GM19397 (cell line): ENCODE measurements at regions not wholly inside any gene's neighbourhood (a gene's known extent, or its start where the extent isn't known, plus 50 kb on each side); places are given as distances from the start of the nearest gene placed in this dataset.
"Not testable (repeated sequence)": the region's sequence is repeated elsewhere in the genome, so short reads cannot be mapped to it uniquely, and the experiment has no call there.

Experiments
- ATAC-seq: cut with Tn5 transposase; IDR thresholded peaks from one replicate; pipeline ENCODE4 v1.9.1; 2021; ENCODE audit warnings: mild to moderate bottlenecking, moderate library complexity; ENCODE audit not compliant: unreplicated experiment

DNA sequence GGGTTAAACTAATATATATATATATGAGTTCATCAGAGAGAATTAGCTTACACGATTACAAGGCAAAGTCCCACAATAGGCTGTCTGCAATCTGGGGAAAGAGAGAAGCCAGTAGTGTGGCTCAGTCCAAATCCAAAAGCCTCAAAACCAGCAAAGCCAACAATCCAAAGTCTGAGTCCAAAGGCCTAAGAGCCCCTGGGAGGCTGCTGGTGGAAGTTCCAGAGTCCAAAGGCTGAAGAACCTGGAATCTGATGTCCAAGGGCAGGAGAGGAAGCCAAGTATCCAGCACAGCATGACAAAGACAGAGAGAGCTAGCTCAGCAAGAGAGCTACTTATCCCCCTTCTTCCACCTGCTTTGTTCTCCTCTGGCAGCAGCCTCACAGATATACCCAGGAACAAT, 274.7 kb upstream of the ID4 start:
- no peak for ATAC-seq

DNA sequence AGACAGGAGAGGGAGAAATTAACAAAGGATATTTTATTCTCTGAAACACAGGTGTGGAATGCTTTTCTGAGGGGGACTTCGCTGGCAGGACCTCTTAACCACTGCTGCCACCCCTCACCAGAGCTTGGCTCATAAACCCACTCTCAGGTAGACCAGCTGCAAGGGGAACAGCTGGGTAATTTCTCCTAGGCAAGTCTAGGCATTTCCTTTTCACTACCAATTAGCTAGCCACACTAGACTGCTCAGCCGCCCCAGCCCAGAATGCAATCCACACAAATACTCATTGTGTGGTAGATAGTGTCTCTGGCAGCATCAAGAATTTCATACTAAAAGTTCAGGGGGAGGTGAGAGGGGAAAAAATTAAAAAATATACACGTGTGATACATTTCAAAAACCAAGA, 267.6 kb upstream of the ID4 start:
- ATAC-seq, result no peak

DNA sequence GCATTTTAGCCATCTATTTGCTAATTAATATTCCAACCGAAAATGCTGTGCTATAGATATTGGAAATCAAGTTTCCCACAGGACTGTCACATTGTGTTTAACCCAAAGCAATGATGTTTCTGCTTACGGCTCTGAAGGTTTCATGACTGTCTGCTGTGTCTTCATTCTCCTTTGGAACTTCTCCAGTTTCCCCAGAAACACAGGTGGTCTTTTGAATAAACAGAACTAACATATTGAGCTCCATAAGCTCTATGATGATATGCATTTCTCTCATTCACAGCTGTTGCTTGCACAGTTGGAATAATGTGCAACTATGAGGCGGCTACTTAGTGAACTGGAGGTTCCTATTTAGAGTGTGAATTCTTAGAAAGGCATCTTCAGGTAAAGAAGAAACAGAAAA, 266.0 kb upstream of the ID4 start:
- ATAC-seq, result no peak

- no peak for ATAC-seq
These were observed 258.7 kb upstream of the ID4 start for GRCh38 chr6:19578481-19578880.

GRCh38 chr6:19584207-19584606, 253.0 kb upstream of the ID4 start:
- not testable (repeated sequence) for ATAC-seq

- no peak for ATAC-seq
These were observed 249.8 kb upstream of the ID4 start for GRCh38 chr6:19587238-19587942.

DNA sequence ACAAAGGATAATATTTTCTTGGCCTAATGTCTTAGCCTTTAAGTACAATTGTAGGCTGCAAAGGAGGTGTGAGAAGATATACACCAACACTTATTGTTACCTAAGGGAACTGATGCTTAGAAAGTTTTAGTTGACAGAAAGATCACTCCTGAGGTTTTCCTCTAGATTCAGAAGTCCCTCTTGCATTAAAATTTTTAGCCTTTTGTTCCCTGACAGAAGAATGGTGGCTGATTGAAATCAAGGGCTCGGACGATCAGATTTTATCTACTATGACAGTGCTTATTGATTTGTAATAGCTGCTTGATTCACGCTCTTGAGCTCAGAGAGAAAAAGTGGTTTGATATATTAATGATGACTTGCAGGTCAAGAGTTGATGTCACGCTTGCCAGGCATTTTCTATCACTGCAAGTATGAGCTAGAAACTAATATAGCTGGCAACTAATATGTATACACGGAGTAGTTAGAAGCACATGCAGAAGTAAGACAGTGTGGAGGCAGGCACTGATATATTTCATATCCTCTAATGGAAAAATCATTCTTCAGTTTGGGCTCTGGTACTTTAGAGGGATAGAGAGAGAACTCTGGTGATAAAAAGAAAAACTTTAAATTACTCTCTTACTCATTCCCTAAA, 246.6 kb upstream of the ID4 start:
- ATAC-seq, result no peak

DNA sequence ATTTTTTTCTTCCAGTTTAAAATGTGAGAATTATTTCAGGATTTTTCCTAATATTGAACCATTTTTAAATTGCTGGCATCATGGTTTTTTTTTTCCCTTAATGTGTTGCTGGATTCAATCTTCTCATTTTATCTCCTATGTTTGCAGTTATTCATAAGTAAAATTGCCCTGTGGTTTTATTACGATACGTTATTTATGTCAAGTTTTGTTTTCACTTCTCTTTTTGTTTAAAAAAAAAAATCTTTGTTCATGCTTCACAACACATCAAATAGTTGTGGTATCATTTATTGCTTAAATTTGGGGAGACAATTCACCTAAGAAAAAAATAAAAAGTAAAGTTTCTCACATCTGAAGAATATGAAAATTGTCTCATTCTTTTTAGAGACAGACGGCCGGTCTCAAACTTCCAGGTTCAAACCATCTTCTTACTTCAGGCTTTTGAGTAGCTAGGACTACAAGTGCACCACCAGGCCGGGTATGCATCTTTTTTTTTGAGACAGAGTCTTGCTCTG, 239.3 kb upstream of the ID4 start:
- no peak for ATAC-seq

GRCh38 chr6:19599796-19600464, 237.2 kb upstream of the ID4 start:
- ATAC-seq, result no peak

GRCh38 chr6:19602434-19603013, 234.6 kb upstream of the ID4 start:
- no peak for ATAC-seq

- ATAC-seq, result no peak
These were observed 233.4 kb upstream of the ID4 start for GRCh38 chr6:19603721-19604120.

- no peak for ATAC-seq
These were observed 231.5 kb upstream of the ID4 start for GRCh38 chr6:19605624-19606023.

DNA sequence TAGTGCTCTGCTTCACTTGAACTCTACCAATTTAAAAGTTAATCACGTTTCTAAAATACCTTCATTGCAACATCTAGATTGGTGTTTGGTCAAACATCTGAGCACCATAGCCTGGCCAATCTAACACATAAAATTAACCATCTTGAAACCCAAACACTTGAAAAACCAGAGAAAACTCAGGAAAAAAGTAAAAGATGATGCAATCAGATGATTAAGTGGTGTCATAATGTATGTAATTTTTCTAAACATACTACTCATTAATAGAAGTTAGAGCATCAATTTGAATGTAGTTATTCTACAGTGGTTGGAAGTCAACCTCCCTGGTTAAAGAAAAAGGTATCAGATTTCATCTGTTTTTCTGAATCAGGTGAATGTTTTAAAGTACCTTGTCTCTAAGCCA, 228.6 kb upstream of the ID4 start:
- ATAC-seq, result no peak

DNA sequence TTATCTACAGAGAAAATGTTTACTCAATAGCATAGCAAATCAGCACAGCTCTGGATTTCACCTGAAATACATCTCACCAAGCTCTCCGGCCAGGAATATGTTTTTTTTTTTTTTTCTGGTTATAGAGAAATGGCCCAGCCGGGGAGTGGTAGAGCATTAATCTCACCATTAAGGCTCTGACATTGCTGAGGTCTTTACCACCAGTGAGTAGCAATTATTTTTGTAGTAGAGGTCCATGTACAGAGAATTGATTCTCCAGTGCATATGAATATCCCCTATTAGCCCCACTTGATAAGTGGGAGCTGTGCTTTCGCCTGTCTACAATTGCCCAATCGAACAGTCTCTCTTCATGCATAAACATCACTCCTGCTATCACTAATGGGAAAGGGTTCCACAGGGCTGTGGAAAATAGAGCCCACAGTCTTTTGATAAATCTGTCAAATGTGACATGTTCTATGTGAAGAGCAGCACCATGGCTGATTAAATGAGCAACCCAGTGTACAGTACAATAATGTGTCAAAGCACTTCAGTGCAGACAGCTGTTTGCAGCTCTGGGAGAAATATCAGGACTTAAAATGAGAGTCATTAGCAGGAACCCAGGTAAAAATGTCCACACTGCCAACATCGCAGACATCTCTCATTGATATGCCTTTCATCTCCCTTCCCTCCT, 227.1 kb upstream of the ID4 start:
- ATAC-seq, result no peak

GRCh38 chr6:19612672-19613466, 224.3 kb upstream of the ID4 start:
- ATAC-seq, result not testable (repeated sequence)

GRCh38 chr6:19613678-19614077, 223.5 kb upstream of the ID4 start:
- no peak for ATAC-seq

DNA sequence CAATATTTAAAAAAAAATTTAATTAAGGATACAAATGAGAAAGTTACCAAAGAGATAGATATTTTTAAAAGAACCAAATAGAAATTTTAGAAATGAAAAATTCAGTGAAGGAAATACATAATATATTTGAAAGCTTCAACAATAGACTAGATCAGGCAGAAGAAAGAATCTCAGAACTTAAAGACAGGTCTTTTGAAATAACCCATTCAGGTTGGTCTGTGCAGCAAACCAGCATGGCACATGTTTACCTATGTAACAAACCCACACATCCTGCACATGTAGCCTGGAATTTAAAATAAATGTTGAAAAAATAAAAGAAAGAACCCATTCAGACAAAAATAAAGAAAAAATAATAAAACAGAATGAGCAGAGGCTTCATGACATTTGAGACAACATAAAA, 221.1 kb upstream of the ID4 start:
- ATAC-seq, result no peak

DNA sequence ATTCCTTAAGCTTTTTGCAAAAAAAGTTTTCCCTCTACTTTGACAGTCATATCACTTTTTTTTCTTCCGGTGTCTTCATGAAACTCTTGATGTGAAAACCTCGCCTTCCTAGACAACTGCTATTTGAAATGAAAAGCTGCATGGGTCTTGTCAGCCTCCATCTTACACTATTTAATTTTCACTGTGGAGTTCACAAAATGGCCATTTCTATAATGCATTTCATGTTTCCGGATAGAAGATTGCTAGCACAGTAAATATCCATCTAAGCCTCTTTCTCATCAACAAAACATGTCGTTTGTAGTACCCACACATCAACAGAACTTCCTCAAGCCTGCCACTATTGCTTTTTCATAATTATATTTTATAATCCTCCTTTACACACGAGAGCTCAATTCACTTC, 204.9 kb upstream of the ID4 start:
- ATAC-seq, result no peak

- no peak for ATAC-seq
These were observed 204.4 kb upstream of the ID4 start for GRCh38 chr6:19632786-19633185.

DNA sequence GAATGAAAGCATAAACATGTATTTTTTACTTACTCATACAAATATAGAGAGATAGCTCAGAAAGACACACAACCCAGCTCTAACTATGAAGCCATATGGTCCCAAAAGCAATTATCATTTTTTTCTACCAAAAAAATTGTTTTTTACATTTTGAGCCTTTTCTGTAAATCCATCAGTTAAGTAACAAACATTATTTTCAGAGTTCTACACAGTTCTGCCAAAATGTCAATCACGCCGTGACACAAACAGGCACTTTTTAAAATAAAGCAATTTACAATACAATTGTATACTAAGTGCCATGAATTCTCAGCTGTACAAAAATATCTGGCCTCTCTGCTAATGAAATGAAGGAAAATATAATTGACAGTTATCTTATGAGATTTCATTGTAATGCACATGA, 201.4 kb upstream of the ID4 start:
- no peak for ATAC-seq
